CD4-positive, alpha-beta T cell treated with Interleukin-6 at 100 ng/mL for 8 hours (primary cell): ENCODE measurements at regions not wholly inside any gene's neighbourhood (a gene's known extent, or its start where the extent isn't known, plus 50 kb on each side); places are given as distances from the start of the nearest gene placed in this dataset.
"Not testable (repeated sequence)": the region's sequence is repeated elsewhere in the genome, so short reads cannot be mapped to it uniquely, and the experiment has no call there.

Experiments used
- DNase-seq: peaks from one replicate; pipeline ENCODE4 v3.0.0-alpha.2; 2020; ENCODE audit warnings: mixed read lengths, low spot score

DNA sequence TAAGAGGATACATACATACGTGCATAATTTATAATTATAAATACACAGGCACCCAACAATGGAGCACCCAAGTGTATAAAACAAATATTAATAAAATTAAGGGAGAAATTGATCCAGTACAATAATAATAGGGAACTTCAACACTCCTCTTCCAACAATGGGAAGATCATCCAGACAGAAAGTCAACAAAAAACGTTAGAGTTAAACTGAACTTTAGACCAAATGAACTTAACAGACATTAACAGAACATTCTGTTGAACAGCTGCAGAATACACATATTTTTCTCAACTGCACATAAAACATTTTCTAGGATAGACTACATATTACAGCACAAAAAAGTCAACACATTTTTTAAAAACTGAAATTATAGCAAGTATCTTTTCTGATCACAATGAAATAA is 339.7 kb downstream of the CGGBP1 start:
- no peak for DNase-seq

DNA sequence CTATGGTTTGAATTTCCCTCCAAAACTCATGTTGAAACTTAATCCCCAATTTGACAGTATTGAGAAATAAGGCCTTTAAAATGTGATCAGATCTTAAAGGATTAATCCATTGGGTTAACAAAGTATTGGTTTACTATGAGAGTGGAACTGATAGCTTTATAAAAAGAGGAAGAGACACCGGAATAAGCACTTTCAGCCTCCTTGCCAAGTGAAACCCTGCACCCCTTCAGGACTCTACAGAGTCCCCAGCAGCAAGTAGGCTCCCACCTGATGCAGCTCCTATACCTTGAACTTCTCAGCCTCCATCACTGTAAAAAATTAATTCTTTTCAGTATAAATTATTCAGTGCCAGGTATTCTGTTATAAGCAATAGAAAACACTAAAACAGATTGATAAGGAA is 348.3 kb downstream of the CGGBP1 start:
- DNase-seq, result no peak

DNA sequence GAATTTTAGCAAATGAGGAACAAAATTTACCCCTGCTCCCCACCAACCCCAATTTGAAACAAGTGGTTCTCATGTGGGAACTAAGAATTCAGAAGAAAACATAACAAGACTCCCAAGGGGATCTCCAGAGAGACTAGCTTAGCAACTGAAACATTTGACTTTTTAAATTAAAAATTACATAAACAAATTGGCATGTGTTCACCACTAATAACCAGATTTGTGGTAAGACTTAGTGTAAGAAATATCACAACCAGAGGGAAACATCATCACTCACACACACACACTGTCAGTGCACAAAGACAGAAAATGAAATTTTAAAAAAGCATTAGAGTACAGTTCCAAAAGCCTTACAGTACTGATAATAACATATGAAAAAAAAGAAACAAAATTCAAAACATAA is 348.8 kb downstream of the CGGBP1 start:
- DNase-seq, result no peak

DNA sequence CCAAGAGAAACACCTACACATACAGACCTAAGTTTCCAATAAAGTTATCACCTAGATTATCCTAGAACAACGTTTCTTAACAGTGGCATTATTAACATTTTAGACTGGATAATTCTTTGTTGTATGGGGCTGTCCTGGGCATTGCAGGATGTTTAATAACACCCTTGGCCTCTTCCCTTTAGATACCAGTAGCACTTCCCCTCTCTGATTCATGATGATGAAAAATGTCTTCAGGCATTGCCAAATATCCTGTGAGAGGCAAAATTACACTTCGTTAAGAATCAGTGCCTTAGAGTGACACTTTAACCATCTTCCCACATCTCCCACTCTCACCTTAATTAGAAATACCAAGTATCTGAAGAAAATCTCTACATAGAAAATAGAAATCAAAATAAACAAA is 352.6 kb downstream of the CGGBP1 start:
- DNase-seq, result no peak

- no peak for DNase-seq
These were observed 356.2 kb downstream of the CGGBP1 start for GRCh38 chr3:87702600-87702999.

DNA sequence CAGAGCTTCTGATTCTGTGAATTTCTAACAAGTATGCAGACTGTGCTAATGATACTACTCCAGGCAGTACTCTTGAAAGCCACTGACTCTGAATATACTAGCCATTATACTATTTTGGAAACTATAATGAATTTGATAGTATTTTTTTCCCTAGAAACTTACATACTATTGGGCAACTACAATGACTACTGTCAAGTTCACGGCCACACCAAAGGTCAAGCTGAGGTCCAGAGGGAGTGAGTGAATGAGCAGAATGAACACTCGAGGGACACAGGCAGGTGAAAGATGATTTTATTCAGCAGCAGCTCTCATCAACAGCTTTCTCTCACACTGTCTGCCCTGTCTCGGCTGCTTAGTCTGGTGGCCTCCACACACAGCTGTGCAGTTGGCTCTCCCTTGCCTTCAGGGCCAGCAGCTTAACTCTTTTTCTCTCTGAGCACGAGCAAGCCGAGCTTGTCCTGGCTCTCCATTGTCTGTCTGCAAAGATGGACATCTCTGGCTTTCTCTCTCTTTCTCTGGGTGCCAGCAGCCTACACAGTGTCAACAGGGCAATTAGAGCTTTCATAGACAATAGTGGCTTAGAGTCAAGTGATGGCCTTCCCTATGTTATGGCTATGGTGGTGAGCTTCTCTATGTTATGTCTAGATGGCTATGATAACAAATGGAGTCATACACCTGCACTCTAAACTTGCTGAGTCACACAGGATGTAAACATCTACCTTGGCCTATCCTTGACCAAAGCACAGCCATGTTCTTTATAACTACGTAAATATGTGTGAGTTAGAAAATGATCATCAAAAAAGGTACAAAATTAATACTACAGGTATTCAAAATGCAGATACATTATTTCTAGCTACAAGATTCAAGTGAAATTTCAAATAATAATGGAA is 362.4 kb downstream of the CGGBP1 start:
- DNase-seq, result no peak

- no peak for DNase-seq
These were observed 364.1 kb downstream of the CGGBP1 start for GRCh38 chr3:87694678-87695077.

DNA sequence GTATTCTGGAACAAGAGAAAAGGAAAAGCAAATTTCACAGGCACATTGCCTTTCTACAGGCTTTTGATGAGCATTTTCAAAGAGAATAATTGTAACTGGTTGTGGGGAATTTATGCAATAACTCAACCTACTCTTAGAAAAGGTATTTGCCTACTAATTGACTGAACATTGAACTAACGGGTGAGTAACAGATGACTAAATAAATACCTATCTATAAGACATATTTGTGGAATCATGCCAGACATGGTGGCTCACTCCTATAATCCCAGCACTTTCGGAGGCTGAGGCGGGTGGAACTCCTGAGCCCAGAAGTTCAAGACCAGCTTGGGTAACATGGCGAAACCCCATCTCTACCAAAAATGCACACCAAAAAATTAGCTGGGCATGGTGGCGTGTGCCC is 367.7 kb downstream of the CGGBP1 start:
- DNase-seq, result no peak

DNA sequence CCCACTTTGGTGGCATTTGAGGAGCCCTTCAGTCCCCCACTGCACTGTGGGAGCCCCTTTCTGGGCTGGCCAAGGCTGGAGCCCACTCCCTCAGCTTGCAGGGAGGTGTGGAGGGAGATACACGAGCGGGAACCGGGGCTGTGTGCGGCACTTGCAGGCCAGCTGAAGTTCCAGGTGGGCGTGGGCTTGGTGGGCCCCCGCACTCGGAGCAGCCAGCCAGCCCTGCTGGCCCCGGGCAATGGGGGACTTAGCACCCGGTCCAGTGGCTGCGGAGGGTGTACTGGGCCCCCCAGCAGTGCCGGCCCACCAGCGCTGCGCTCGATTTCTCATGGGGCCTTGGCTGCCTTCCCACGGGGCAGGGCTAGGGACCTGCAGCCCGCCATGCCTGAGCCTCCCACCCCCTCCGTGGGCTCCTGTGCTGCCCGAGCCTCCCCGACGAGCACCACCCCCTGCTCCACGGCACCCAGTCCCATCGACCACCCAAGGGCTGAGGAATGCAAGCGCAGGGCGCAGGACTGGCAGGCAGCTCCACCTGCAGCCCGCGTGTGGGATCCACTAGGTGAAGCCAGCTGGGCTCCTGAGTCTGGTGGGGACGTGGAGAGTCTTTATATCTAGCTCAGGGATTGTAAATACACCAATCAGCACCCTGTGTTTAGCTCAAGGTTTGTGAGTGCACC is 379.7 kb downstream of the CGGBP1 start:
- not testable (repeated sequence) for DNase-seq

GRCh38 chr3:87674397-87675161 is 384.2 kb downstream of the CGGBP1 start:
- no peak for DNase-seq

DNA sequence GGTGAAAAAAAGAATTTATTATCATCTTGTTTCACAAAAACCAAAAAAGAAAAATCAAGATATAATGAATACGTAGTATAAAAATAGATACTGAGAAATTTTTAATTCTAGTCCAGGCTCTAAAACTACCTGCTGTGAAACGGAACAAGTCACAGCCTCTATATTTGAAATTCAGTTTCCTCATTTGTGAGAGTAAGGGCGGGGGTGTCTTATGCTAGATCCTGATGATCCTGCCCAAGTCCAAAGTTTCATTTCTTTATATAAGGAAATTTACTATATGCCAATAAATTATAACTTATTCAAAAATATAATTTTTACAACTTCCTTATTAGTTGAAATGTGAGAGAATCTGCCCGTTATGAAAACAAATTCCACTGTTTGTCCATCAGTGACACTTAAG is 385.7 kb downstream of the CGGBP1 start:
- no peak for DNase-seq

DNA sequence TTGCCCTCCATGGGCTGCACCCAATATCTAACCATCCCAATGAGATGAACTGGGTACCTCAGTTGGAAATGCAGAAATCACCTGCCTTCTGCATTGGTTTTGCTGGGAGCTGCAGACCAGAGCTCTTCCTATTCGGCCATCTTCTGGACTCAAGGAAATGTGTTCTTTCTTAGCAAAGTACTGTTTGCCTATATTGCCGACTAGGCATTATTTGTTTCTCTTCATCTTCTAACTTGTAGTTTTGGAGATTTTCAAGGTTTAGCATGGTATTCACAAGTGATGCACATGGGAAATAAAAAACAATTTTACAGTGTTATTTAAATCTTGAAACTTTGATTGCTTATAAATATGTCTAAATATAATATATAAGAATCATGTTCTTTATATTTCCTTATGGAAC is 377.8 kb upstream of the POU1F1 start:
- DNase-seq, result no peak

DNA sequence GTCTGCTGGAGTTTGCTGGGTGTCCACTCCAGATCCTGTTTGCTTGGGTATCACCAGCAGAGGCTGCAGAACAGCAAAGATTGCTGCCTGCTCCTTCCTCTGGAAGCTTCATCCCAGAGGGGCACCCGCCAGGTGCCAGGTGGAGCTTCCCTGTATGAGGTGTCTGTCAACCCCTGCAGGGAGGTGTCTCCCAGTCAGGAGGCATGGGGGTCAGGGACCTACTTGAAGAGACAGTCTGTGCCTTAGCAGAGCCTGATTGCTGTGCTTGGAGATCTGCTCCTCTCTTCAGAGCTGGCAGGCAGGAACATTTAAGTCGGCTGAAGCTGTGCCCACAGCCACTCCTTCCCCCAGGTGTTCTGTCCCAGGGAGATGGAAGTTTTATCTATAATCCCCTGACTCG is 376.8 kb upstream of the POU1F1 start:
- DNase-seq, result not testable (repeated sequence)

DNA sequence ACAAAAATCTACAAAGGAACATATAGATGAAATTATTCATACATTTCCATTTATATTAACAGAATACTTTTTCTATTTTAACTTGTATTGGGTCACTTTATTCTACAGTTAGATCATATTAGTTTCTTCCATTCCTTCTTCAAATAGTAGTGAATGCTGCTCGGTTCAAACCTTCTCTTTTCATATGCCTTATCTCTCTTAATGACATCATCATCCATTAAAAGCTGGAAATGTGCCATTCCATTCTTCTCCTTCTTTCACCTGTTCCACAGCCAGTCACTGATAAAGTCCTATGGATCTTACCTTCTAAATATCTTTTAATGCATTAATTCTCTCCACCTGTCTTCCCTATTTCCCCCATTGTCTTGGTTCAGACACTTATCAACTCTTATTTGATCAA is 358.0 kb upstream of the POU1F1 start:
- no peak for DNase-seq

DNA sequence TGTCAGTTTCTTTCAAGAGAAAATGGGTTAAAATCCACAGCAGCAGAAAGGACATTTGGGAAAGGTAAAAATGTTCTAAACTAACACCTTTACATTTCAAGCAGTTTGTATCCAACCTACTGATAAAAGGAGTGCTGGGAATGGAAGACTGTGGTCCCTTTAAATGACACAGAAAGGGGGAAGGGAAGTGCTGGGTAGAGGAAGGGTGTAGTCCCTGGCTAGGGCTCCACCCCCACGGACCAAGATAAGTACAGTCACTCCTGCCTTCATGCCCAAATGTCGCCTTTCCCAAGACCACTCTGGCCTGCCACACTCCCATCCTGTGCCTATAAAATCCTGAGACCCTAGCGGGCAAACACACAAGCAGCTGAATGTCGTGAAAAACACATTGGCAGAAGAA is 350.9 kb upstream of the POU1F1 start:
- DNase-seq, result no peak

DNA sequence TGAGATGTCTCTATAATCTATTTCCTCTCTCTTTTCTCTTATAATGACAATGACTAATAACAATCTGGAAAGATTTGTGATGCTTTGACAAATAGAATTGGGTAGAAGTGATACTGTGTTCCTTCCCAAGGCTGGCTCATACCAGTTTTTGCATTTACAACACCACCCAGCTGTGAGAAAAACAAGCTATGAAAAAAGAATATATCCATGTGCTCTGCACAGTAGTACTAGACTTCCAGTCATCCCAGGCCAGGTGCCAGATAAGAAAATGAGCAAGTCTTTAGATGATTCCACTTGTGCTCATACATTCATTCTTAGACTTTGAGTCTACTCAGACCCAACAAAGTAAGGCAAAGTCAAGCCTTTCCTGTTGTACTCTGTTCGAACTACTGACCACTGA is 350.2 kb upstream of the POU1F1 start:
- DNase-seq, result no peak

- no peak for DNase-seq
These were observed 349.5 kb upstream of the POU1F1 start for GRCh38 chr3:87625876-87626275.

DNA sequence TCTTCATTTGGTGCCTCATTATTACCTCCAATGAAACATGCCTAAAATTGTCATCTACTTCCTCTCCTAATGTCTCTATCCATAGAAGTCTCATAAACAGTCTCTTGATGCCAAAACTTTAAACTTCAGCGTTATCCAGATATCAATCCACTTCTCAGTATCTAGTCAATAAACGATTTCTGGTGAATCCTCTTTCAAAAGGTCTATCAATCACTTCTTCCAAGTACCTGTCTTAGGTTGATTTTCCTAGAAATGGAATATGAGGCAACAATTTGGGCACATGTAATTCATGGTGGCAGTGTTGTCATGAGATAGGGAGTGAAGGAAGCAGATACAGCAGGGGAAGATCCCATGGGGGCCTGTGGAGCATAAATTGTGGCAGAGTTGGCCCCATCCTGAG is 348.5 kb upstream of the POU1F1 start:
- no peak for DNase-seq

DNA sequence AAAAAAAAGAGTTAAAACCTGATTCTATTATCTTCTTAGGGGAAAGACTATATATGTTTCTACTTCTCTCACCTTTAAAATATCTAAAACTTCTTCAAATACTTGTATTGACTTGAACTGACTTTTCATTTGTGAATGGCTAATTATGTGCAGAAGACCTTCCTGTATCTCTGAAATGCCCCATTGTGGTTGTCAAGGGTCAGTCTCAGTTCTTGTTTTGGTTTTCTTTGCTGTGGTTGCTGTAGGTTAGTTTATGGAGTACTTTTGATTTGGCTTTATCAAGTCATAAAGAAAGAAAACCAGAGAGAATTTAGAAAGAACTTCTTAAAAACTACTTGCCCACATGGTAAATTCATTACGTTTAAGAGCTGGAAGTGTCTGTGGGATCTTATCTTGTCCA is 345.3 kb upstream of the POU1F1 start:
- DNase-seq, result no peak

- DNase-seq, result no peak
These were observed 339.1 kb upstream of the POU1F1 start for GRCh38 chr3:87615506-87615905.

DNA sequence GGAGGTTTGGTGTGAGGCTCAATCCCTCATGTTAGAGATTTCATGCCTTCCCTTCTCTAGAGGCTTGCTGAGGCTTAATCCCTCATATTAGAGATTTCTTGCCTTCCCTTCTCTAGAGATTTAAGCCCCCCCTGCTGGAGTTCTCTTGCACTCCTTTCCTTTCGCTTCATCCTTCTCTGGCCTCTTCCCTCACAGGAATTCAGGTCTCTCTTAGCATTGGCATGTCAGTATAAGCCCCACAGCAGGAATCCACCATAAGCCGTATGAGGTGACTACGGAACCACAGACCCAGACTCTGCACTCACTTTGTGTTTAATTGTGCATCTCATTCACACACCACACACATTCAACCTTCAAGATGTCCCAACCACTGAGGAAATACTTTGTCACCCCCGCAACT is 338.6 kb upstream of the POU1F1 start:
- no peak for DNase-seq

GRCh38 chr3:87607234-87607633 is 330.9 kb upstream of the POU1F1 start:
- DNase-seq, result no peak

GRCh38 chr3:87595798-87596197 is 319.4 kb upstream of the POU1F1 start:
- DNase-seq, result no peak
